ENCODE measurements at regions not wholly inside any gene's neighbourhood (a gene's known extent, or its start where the extent isn't known, plus 50 kb on each side); places are given as distances from the start of the nearest gene placed in this dataset.

DNA sequence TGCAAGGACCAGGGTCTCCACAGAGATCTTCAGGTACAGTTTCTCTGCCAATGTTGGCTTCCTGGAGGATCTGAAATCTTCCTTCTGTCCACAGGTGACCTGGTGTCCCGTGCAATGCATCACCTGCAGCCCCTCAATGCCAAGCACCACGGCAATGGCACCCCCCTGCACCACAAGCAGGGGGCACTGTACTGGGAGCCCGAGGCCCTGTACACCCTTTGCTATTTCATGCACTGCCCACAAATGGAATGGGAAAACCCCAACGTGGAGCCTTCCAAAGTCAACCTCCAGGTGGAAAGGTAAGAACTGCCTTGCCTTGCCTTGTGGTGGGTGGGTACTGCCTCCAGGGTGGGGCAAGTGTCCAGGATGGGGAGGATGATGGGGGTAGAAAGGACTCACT is 141.8 kb upstream of the PWP1 start:
- POLR2A ChIA-PET = no interaction called here
- no peak overlapping the region for H3K4me3 ChIP-seq (ENCODE audit: control insufficient read depth in 1 of 7, extremely low read depth in 1 of 7, insufficient read depth in 4 of 7, low read depth in 2 of 7, low read length in 6 of 7)
- H3K36me3 ChIP-seq (ENCODE audit: control insufficient read depth in 4 of 4, insufficient read depth in 4 of 4, low read length in 3 of 4) = peaks cover 0 to 5% (median 1%) of the 10 kb centered on the region in 4 experiments
- H3K4me1 ChIP-seq (ENCODE audit: control extremely low read depth in 1 of 4, control insufficient read depth in 4 of 4, insufficient read depth in 4 of 4, low read length in 3 of 4) = no peaks in the 10 kb centered on the region
- H3K27ac ChIP-seq (ENCODE audit: insufficient read depth in 1 of 2, low read depth in 1 of 2, low read length in 2 of 2, poor library complexity in 1 of 2, severe bottlenecking in 2 of 2) = no peak overlapping the region
- H3K27me3 ChIP-seq (replicated peaks in 2 of 5; ENCODE audit: control insufficient read depth in 4 of 5, insufficient read depth in 5 of 5, low read length in 4 of 5) = no peaks in the 10 kb centered on the region
- CTCF ChIA-PET = no interaction called here
- no peak for DNase-seq
- 79% methylated on average over 3 of the region's 4 CpGs for WGBS (ENCODE audit: insufficient coverage)
- peaks cover 0 to 6% (median 3%) of the 10 kb centered on the region in 5 experiments for H3K9me3 ChIP-seq (ENCODE audit: control extremely low read depth in 1 of 5, control insufficient read depth in 4 of 5, insufficient read depth in 2 of 5, low read depth in 1 of 5, low read length in 4 of 5)

DNA sequence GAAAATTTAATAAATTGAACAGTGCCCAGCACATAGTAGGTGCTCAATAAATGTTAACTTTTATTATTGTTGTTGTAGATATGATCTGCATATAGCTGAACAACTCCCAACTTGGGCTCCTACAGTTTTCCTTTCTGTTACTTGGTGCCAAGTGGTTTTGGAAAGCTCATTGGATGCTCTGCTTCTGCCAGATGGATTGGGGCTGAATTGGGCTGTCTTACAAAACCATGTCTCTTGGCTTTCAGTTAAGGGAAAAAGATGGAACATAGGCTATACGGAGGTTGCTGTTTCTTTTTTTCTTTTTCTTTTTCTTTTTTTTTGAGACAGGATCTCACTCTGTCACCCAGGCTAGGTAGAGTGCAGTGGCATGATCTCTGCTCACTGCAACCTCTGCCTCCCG is 140.7 kb upstream of the PWP1 start:
- DNase-seq = no peak
- CTCF ChIA-PET = no interaction called here
- peaks cover 0 to 5% (median 1%) of the 10 kb centered on the region in 4 experiments for H3K36me3 ChIP-seq (ENCODE audit: control insufficient read depth in 4 of 4, insufficient read depth in 4 of 4, low read length in 3 of 4)
- no peaks in the 10 kb centered on the region for H3K4me1 ChIP-seq (ENCODE audit: control extremely low read depth in 1 of 4, control insufficient read depth in 4 of 4, insufficient read depth in 4 of 4, low read length in 3 of 4)
- peaks cover 0 to 12% (median 4%) of the 10 kb centered on the region in 5 experiments for H3K9me3 ChIP-seq (ENCODE audit: control extremely low read depth in 1 of 5, control insufficient read depth in 4 of 5, insufficient read depth in 2 of 5, low read depth in 1 of 5, low read length in 4 of 5)
- 100% methylated on average over 2 of the region's 2 CpGs for WGBS (ENCODE audit: insufficient coverage)
- H3K4me3 ChIP-seq (ENCODE audit: control insufficient read depth in 1 of 7, extremely low read depth in 1 of 7, insufficient read depth in 4 of 7, low read depth in 2 of 7, low read length in 6 of 7) = no peak overlapping the region
- POLR2A ChIA-PET = no interaction called here
- H3K27ac ChIP-seq (ENCODE audit: insufficient read depth in 1 of 2, low read depth in 1 of 2, low read length in 2 of 2, poor library complexity in 1 of 2, severe bottlenecking in 2 of 2) = no peak overlapping the region
- no peaks in the 10 kb centered on the region for H3K27me3 ChIP-seq (replicated peaks in 2 of 5; ENCODE audit: control insufficient read depth in 4 of 5, insufficient read depth in 5 of 5, low read length in 4 of 5)

DNA sequence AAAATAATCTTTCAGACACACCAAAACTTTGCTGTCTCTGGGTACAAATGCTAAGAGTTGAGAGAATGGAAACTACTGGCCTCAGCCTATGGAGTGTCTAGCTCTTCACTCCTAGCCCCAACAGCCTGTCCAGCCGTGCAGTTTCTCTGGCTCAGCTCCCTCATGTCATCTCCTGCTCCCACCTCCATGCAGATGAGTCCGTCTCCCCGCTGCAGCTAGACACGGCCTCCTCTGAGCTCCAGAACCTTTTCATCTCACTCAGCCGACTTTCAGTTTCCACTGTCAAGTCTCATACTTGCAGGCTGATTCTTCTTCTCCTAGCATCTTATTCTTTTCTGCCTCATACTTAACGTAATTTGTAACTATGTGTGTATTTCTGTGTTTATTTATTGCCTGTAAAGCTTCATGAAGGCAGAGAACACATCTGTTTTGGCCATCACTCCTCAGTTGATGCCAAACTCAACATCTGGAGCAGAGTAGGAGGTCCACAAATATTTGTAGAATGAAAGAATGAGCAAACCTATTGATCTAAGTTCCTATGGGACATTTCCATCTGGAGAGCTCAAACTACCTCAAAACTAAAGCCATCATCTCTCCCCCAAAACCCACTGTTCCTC is 139.8 kb upstream of the PWP1 start:
- CTCF ChIA-PET = interaction anchor here (1.1 to 1.2 kb wide), 2 partner anchors 8 to 11 kb away, joined by 3 to 5 read pairs; no protein-coding TSS in a partner anchor

DNA sequence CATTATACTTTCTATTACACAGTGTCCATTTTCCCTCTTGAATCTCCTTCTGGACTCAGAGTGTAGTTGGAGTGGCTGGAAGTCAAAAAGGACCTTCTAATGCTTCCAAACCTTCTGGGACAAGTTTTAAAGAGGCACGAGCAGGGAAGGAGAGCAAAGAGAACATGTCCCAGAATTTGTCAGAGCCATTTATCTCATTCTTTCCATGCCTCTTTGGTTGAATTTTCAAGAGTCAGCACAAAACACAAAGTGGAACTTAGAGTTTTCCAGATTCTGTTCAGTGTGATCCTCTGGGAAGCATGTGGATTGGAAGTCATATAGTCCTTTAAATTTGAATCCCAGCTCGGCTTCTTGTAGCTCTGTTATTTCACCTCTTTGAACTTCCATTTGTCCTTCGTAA is 138.2 kb upstream of the PWP1 start:
- H3K27me3 ChIP-seq (replicated peaks in 2 of 5; ENCODE audit: control insufficient read depth in 4 of 5, insufficient read depth in 5 of 5, low read length in 4 of 5) = no peaks in the 10 kb centered on the region
- H3K4me1 ChIP-seq (ENCODE audit: control extremely low read depth in 1 of 4, control insufficient read depth in 4 of 4, insufficient read depth in 4 of 4, low read length in 3 of 4) = no peaks in the 10 kb centered on the region
- DNase-seq = no peak
- ChIA-PET POLR2A (no interaction called here), CTCF (interaction anchor here (1.0 to 1.5 kb wide), 3 partner anchors 11 to 63 kb away, joined by 3 to 4 read pairs (median 3); no protein-coding TSS in a partner anchor)
- peaks cover 0 to 12% (median 3%) of the 10 kb centered on the region in 5 experiments for H3K9me3 ChIP-seq (ENCODE audit: control extremely low read depth in 1 of 5, control insufficient read depth in 4 of 5, insufficient read depth in 2 of 5, low read depth in 1 of 5, low read length in 4 of 5)
- no peak overlapping the region for H3K27ac ChIP-seq (ENCODE audit: insufficient read depth in 1 of 2, low read depth in 1 of 2, low read length in 2 of 2, poor library complexity in 1 of 2, severe bottlenecking in 2 of 2)
- H3K36me3 ChIP-seq (ENCODE audit: control insufficient read depth in 4 of 4, insufficient read depth in 4 of 4, low read length in 3 of 4) = peaks cover 0 to 5% (median 1%) of the 10 kb centered on the region in 4 experiments
- no peak overlapping the region for H3K4me3 ChIP-seq (ENCODE audit: control insufficient read depth in 1 of 7, extremely low read depth in 1 of 7, insufficient read depth in 4 of 7, low read depth in 2 of 7, low read length in 6 of 7)
- 100% methylated on average over 2 of the region's 3 CpGs for WGBS (ENCODE audit: insufficient coverage)

More for the DNA sequence above, 139.8 kb upstream of the PWP1 start:
- POLR2A ChIA-PET = no interaction called here
- peaks cover 0 to 12% (median 3%) of the 10 kb centered on the region in 5 experiments for H3K9me3 ChIP-seq (ENCODE audit: control extremely low read depth in 1 of 5, control insufficient read depth in 4 of 5, insufficient read depth in 2 of 5, low read depth in 1 of 5, low read length in 4 of 5)
- no peak overlapping the region for H3K27ac ChIP-seq (ENCODE audit: insufficient read depth in 1 of 2, low read depth in 1 of 2, low read length in 2 of 2, poor library complexity in 1 of 2, severe bottlenecking in 2 of 2)
- H3K4me1 ChIP-seq (ENCODE audit: control extremely low read depth in 1 of 4, control insufficient read depth in 4 of 4, insufficient read depth in 4 of 4, low read length in 3 of 4) = no peaks in the 10 kb centered on the region
- WGBS (ENCODE audit: insufficient coverage) = 60% methylated on average over 1 of the region's 6 CpGs
- DNase-seq = no peak
- H3K27me3 ChIP-seq (replicated peaks in 2 of 5; ENCODE audit: control insufficient read depth in 4 of 5, insufficient read depth in 5 of 5, low read length in 4 of 5) = no peaks in the 10 kb centered on the region
- peaks cover 0 to 5% (median 1%) of the 10 kb centered on the region in 4 experiments for H3K36me3 ChIP-seq (ENCODE audit: control insufficient read depth in 4 of 4, insufficient read depth in 4 of 4, low read length in 3 of 4)
- H3K4me3 ChIP-seq (ENCODE audit: control insufficient read depth in 1 of 7, extremely low read depth in 1 of 7, insufficient read depth in 4 of 7, low read depth in 2 of 7, low read length in 6 of 7) = no peak overlapping the region

DNA sequence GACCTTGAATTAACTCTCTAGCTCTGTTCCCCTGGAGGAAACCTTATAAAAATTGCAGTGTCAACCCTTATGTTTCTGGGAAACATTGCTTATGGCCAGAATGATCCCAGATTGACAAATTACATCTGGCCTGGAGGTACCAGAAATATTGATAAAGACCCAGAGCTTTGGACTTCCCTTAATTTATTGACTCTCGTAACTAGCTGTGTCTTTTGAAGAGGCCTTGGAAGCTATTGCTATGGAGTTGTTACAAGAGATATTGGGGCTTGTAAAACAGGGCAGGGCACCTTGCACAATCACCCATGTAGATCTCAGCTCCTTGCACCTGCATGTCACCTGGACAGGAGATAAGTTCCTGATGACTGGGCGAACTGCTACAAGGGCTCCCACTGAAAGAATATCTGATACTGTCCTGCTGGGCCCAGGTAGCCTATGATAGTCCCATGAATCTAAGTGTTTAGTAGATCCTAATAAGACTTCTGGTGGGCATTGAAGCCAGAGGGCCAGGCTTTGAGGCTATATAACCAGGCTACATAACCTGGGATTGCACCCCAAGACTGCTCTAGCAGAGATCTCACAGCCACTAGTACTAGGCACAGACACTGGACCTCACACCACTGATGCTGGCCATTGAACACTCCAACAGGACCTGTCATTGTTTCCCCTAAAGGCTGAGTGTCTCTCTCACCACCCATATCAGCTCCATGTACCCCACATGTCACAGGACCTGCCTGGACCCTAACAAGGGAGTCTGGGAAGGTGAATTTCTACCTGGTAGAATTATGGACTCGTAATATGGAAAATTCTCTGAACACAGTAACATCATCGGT is 135.7 kb upstream of the PWP1 start:
- peaks cover 0 to 5% (median 0%) of the 10 kb centered on the region in 4 experiments for H3K36me3 ChIP-seq (ENCODE audit: control insufficient read depth in 4 of 4, insufficient read depth in 4 of 4, low read length in 3 of 4)
- ChIA-PET POLR2A (no interaction called here), CTCF (interaction anchor here (0.7 to 1.4 kb wide), 3 partner anchors 12 to 16 kb away, joined by 3 read pairs; no protein-coding TSS in a partner anchor)
- H3K27me3 ChIP-seq (replicated peaks in 2 of 5; ENCODE audit: control insufficient read depth in 4 of 5, insufficient read depth in 5 of 5, low read length in 4 of 5) = no peaks in the 10 kb centered on the region
- DNase-seq = no peak
- H3K4me1 ChIP-seq (ENCODE audit: control extremely low read depth in 1 of 4, control insufficient read depth in 4 of 4, insufficient read depth in 4 of 4, low read length in 3 of 4) = no peaks in the 10 kb centered on the region
- H3K4me3 ChIP-seq (ENCODE audit: control insufficient read depth in 1 of 7, extremely low read depth in 1 of 7, insufficient read depth in 4 of 7, low read depth in 2 of 7, low read length in 6 of 7) = no peak overlapping the region
- WGBS (ENCODE audit: insufficient coverage) = 100% methylated on average over 1 of the region's 4 CpGs
- peaks cover 0 to 12% (median 3%) of the 10 kb centered on the region in 5 experiments for H3K9me3 ChIP-seq (ENCODE audit: control extremely low read depth in 1 of 5, control insufficient read depth in 4 of 5, insufficient read depth in 2 of 5, low read depth in 1 of 5, low read length in 4 of 5)
- no peak overlapping the region for H3K27ac ChIP-seq (ENCODE audit: insufficient read depth in 1 of 2, low read depth in 1 of 2, low read length in 2 of 2, poor library complexity in 1 of 2, severe bottlenecking in 2 of 2)

DNA sequence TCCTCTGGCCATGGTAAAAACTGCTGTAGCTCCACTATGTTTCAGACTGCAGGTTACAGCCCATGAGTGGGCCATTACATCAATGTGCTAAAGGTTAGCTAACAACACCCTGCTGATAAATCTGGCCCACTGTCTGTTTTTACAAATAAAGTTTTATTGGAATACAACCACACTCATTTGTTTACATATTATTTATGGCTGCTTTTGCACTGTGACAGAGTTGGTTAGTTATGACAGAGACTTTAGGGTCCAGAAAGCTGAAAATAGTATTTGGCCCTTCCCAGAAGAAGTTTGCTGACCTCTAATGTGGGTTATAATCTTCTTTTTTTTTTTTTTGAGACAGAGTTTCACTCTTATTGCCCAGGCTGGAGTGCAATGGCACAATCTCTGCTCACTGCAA is 134.2 kb upstream of the PWP1 start:
- no peak for DNase-seq
- ChIA-PET POLR2A (no interaction called here), CTCF (no interaction called here)
- Histone ChIP-seq H3K36me3 (ENCODE audit: control insufficient read depth in 4 of 4, insufficient read depth in 4 of 4, low read length in 3 of 4) (peaks cover 0 to 3% (median 0%) of the 10 kb centered on the region in 4 experiments), H3K4me3 (ENCODE audit: control insufficient read depth in 1 of 7, extremely low read depth in 1 of 7, insufficient read depth in 4 of 7, low read depth in 2 of 7, low read length in 6 of 7) (no peak overlapping the region), H3K4me1 (ENCODE audit: control extremely low read depth in 1 of 4, control insufficient read depth in 4 of 4, insufficient read depth in 4 of 4, low read length in 3 of 4) (no peaks in the 10 kb centered on the region), H3K9me3 (ENCODE audit: control extremely low read depth in 1 of 5, control insufficient read depth in 4 of 5, insufficient read depth in 2 of 5, low read depth in 1 of 5, low read length in 4 of 5) (peaks cover 0 to 12% (median 3%) of the 10 kb centered on the region in 5 experiments), H3K27me3 (replicated peaks in 2 of 5; ENCODE audit: control insufficient read depth in 4 of 5, insufficient read depth in 5 of 5, low read length in 4 of 5) (no peaks in the 10 kb centered on the region), H3K27ac (ENCODE audit: insufficient read depth in 1 of 2, low read depth in 1 of 2, low read length in 2 of 2, poor library complexity in 1 of 2, severe bottlenecking in 2 of 2) (no peak overlapping the region)

DNA sequence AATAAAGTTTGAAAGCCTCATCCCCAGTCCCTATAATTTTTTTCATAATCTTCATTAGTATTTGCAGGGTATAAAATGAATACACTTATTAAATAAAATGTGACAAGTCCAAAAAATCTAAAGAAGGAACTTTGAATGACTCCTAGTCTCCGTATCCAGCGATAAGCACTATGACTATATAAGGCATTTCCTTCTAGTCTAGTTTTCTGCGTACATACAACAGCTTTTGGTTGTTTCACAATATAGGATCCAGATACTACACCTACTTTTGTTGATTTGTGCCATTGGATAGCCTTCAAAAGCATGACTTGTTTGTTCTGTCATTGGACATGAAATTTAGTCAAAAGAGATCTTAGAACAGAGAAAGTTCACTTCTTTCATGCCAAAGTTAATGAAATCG is 133.3 kb upstream of the PWP1 start:
- ChIA-PET CTCF (no interaction called here), POLR2A (no interaction called here)
- WGBS (ENCODE audit: insufficient coverage) = 100% methylated on average over 4 of the region's 4 CpGs
- Histone ChIP-seq H3K27me3 (replicated peaks in 2 of 5; ENCODE audit: control insufficient read depth in 4 of 5, insufficient read depth in 5 of 5, low read length in 4 of 5) (no peaks in the 10 kb centered on the region), H3K36me3 (ENCODE audit: control insufficient read depth in 4 of 4, insufficient read depth in 4 of 4, low read length in 3 of 4) (peaks cover 0 to 3% (median 0%) of the 10 kb centered on the region in 4 experiments), H3K27ac (ENCODE audit: insufficient read depth in 1 of 2, low read depth in 1 of 2, low read length in 2 of 2, poor library complexity in 1 of 2, severe bottlenecking in 2 of 2) (no peak overlapping the region), H3K9me3 (ENCODE audit: control extremely low read depth in 1 of 5, control insufficient read depth in 4 of 5, insufficient read depth in 2 of 5, low read depth in 1 of 5, low read length in 4 of 5) (peaks cover 0 to 12% (median 3%) of the 10 kb centered on the region in 5 experiments), H3K4me1 (ENCODE audit: control extremely low read depth in 1 of 4, control insufficient read depth in 4 of 4, insufficient read depth in 4 of 4, low read length in 3 of 4) (no peaks in the 10 kb centered on the region), H3K4me3 (ENCODE audit: control insufficient read depth in 1 of 7, extremely low read depth in 1 of 7, insufficient read depth in 4 of 7, low read depth in 2 of 7, low read length in 6 of 7) (no peak overlapping the region)
- DNase-seq = no peak

Measured in common myeloid progenitor, CD34-positive (primary cell).